ENCODE measurements at regions not wholly inside any gene's neighbourhood (a gene's known extent, or its start where the extent isn't known, plus 50 kb on each side); places are given as distances from the start of the nearest gene placed in this dataset.
"Not testable (repeated sequence)": the region's sequence is repeated elsewhere in the genome, so short reads cannot be mapped to it uniquely, and the experiment has no call there.

DNA sequence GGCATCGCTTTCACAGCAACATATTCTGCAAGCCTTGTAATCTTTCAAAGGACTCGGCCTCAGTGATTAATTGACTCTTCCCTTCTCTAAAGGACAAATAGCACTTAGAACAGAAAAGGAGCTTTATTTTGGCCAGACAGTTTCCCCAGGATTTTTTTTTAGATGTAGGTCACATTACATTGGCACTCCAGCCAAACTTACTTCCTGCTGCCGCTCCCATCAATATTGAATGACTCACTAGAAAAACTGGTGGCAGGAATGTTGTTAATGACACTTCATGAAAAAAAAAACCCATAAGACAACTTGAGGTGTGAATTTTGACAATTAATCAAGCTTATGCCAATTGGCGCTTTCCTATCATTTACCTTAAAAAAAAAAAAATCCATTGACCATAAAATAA, 432.6 kb downstream of the TOX3 start:
- CTCF ChIA-PET, result no interaction called here
- POLR2A ChIA-PET, result no interaction called here

- POLR2A ChIA-PET, result no interaction called here
- CTCF ChIA-PET, result no interaction called here
Measured at GRCh38 chr16:52113533-52114183, 433.3 kb downstream of the TOX3 start.

GRCh38 chr16:52104993-52105392, 441.9 kb downstream of the TOX3 start:
- CTCF ChIA-PET, POLR2A ChIA-PET: not testable (repeated sequence)

- POLR2A ChIA-PET, result no interaction called here
- CTCF ChIA-PET, result no interaction called here
Measured at GRCh38 chr16:52103791-52104190, 443.2 kb downstream of the TOX3 start.

DNA sequence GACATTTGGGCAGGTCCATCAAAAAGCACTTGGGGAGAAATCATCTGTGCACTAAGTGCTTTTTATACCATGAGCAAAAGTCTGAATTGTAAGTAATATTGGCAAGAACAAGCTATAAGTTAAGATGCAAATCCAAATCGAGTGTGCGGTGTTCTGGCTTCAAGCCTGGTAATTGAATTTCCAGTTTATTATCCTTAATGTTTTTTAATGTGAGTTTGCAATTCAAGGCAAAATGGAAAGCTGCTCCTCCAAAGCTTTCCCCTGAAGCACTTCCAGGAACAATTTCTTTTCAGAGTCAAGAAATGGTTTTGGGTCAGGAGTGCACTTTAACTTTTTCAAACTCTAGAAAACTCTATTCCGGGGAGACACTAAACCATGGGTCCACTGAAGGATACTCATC, 445.7 kb downstream of the TOX3 start:
- CTCF ChIA-PET, result no interaction called here

DNA sequence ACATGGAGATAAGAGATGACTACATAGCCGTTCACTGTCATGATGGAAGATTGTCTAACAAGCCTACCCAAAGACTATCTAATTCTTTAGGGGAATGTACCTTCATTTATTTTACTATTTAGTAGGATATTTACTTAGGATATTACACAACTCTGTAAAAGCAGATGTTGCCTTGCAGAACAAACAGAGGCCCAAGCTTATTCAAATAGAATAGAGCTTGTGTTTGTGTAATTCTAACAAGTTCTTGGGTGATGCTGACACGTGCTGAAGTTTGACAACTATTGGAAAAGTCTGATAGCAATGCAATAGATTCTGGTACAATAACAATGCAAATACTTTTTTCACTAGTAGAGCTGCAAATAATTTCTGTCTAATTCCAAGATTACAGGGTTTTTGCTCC, 447.6 kb downstream of the TOX3 start:
- ChIA-PET CTCF (no interaction called here), POLR2A (no interaction called here)

More for the DNA sequence above, 445.7 kb downstream of the TOX3 start:
- POLR2A ChIA-PET, result no interaction called here

- ChIA-PET CTCF (no interaction called here), POLR2A (no interaction called here)
Measured at GRCh38 chr16:52095471-52095870, 451.5 kb downstream of the TOX3 start.

DNA sequence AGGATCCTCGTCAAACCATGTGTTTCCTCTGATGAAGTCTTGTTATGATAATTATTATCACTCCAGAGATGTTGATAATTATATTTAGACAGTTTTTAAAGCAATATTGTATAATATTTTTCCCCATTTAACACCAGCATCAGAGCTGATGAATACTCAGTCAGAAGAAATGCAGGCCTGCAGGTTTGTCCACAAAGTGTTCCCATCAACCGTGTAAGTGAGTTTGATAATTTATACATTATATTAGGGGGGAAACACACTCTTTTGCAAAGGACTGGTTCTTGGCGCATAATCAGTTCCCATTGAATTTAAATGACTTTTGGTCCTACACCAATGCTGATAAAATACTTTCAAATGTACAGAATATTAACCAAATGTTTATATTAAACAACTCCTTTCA, 454.8 kb downstream of the TOX3 start:
- POLR2A ChIA-PET, result no interaction called here
- CTCF ChIA-PET, result no interaction called here

- ChIA-PET POLR2A (no interaction called here), CTCF (no interaction called here)
Measured at GRCh38 chr16:52090080-52090479, 456.9 kb downstream of the TOX3 start.

- ChIA-PET POLR2A (no interaction called here), CTCF (no interaction called here)
Measured at GRCh38 chr16:52089476-52089875, 457.5 kb downstream of the TOX3 start.

GRCh38 chr16:52086901-52087300, 460.0 kb downstream of the TOX3 start:
- ChIA-PET POLR2A (no interaction called here), CTCF (no interaction called here)

- POLR2A ChIA-PET, result no interaction called here
- CTCF ChIA-PET, result no interaction called here
Measured at GRCh38 chr16:52078716-52079655, 468.0 kb downstream of the TOX3 start.

- ChIA-PET POLR2A (no interaction called here), CTCF (no interaction called here)
Measured at GRCh38 chr16:52077607-52078006, 469.3 kb downstream of the TOX3 start.

- ChIA-PET POLR2A (no interaction called here), CTCF (no interaction called here)
Measured at GRCh38 chr16:52076801-52077201, 470.1 kb downstream of the TOX3 start.

- POLR2A ChIA-PET, result no interaction called here
Measured at GRCh38 chr16:52076332-52076731, 470.6 kb downstream of the TOX3 start.

GRCh38 chr16:52074133-52074532, 472.8 kb downstream of the TOX3 start:
- POLR2A ChIA-PET, result no interaction called here
- CTCF ChIA-PET, result no interaction called here

More at GRCh38 chr16:52076332-52076731, 470.6 kb downstream of the TOX3 start:
- CTCF ChIA-PET, result no interaction called here

DNA sequence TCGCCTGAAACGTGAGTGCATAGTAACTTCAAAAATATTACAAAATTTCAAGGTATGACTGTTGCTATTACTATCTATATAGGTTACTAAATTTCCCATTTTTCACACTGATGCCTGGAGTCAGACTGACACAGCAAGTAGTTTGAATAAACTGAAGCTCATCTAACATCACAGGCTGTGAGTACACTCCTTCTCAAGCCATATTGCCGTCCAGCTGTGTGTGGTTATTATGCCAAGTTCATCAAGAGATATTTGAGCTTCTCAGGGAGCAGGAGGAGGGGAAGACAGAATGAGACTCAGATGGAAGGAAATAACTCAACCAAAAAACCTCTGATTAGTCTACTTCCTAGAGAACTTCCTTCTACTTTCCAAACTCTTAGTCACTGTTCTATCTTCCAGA, 473.9 kb downstream of the TOX3 start:
- CTCF ChIA-PET, result no interaction called here
- POLR2A ChIA-PET, result no interaction called here

DNA sequence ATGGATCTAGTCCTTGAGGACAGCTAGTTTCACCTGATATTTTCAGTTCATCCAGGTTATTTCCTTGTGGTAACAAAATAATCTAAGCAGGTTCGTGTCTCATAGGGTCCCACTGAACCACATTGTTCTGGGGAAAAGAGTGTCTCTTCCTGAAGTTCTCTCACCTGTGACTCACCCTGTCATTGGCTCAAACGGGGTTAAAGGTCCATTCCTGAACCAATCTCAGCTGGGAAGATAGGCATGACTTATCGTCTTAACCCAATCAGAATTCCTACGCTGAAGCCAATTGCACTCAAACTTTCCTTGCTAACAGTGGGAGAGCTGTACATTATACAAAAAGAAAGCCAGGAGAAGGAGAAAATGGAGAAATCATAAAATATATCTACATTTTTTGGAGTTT, 475.8 kb downstream of the TOX3 start:
- ChIA-PET POLR2A (no interaction called here), CTCF (no interaction called here)

DNA sequence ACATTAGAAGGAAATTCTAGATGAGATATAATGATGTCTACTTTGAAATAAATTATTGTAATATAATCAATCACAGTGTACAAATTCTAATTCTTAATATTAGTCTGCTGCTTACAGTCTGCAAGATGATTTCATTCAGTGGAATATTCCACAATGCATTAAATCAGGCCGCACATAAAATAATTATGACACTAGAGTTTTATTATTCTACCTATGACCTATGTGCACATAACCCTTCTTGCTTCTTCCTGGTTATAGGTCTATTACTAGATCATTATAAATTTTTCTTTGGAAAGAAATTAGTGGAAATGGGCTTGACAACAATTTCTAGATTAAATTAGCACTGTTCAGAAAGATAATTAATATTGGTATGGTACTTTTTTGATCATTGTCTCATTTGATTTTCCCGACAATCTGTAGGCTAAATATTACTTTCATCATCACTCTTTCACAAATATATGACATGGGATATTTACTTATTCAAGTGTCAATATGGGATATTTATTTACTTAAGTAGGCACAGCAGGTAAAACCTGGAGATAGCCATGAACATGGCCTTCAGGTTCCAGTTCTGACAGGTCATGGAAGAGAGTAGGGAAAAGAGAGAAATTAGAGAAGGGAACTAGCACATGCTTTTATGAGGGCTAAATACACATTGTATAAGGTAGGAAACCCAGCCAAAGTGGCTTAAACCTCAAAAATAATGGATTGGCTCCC, 476.4 kb downstream of the TOX3 start:
- POLR2A ChIA-PET, result no interaction called here
- CTCF ChIA-PET, result no interaction called here

DNA sequence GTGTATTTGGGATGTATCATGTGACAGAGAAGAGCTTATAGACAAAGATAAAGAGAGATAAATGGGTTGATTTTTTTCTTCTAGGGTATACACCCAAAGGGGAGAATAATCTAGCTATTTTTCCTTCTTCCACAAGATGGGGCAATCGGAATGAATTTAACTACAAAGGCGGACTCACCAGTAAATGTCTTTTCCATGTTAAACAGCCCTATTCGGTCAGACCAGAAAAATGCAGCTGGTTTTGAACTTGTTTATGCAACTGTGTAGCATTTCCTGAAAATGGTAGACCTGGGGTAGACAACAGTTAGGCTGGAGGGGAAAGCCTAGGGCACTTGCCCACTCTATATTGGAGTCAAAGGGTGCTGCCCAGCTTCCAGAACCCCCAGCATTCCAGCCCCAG, 477.1 kb downstream of the TOX3 start:
- CTCF ChIA-PET, result no interaction called here
- POLR2A ChIA-PET, result no interaction called here

DNA sequence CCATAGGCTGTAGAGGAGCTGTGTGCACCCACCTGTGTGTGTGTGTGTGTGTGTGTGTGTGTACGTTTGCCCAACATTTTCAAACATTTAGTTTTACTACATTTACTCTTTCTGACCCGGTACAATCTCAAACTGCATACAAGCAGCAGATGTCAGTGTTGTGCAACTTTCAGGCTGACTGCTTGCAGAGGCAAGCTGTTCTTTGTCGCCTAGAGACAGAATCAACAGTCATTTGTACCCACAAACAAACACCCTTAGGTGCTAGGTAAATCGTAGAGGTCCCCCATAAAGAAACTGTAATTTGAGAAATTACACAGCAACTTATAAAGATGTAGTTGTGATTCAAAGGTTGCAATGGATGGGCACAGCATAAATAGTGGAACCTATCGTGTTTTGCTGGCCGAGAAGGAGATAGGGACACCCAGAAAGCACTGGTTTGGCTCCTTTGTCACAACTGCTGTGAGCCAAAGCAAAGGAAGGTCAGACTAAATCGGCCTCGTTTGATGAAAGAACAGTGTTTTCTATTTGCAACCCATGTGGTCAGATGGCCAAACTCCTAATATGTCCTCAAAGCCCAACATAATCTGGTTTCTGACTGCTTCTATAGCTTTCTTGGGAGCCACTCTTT, 478.4 kb downstream of the TOX3 start:
- ChIA-PET CTCF (no interaction called here), POLR2A (no interaction called here)
